NOMO-1 treated with DMSO at 0.1 percent for 48 hours (cell line): ENCODE measurements at regions not wholly inside any gene's neighbourhood (a gene's known extent, or its start where the extent isn't known, plus 50 kb on each side); places are given as distances from the start of the nearest gene placed in this dataset.
A peak's percentile ranks its signal among the peaks of the same experiment; 100 is the strongest.

Source experiments
- DNase-seq: peaks from one replicate; lab custom pipeline; 2025; ENCODE audit not compliant: unreplicated experiment; lab: John Stamatoyannopoulos, UW

DNA sequence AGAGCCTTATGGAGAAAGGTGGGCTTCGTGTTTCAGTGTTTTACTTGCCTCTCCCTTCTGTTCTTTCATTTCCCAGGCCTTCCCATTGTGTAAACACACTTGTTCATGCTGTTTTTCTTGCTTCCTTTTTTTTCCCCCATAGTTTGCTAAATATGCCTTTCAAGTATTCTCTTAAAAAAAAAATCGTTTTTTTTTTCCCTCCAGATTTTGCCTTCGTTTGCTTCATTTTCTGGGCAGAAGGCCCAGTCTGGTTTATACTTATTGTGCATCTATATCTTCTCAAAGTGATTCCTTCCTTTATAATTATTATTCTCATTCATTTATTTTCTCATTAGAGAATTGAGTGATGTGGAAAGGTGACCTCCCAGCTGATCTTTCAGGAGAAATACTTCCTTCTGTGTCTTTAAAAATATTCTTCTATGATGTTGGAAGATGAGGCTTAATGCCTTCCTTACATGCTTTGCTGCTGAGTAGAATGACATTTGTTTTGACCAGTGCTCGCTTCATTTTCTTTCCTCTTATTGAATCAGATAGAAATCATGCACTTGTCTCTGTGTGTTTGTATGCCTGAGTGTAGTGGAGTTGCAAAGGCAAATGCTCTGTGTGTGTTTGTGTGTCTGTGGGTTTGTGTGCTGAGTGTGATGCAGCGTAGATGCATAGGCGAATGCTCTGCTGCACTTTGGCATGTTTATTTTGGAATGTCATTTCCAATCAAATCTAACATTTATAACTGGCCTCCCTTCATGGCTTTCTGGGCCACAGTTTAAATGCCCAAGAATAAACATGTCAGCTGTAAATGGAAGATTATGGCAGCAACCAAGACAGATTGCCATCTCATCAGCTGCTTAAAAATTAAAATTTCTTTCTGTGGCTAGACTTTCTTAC is 591.4 kb downstream of the FGF9 start:
- no peak for DNase-seq

DNA sequence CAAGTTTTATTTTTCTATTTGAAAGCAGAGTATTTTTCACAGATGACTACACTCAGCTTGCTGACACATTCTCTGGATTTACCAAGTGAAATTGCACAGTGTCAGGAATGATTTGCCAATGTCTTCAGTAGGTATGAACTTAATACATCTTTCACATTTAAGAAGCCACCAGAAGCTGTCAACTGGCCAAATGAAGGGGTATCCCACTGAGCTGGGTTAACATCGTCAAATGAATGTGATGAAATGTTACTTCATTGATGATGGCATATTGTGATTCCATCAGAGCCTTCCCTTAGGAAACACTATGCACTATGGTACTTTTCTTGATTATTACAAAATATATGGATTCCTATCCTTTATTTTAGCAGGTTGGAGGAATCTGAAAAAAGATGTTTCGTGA is 592.3 kb downstream of the FGF9 start:
- no peak for DNase-seq

DNA sequence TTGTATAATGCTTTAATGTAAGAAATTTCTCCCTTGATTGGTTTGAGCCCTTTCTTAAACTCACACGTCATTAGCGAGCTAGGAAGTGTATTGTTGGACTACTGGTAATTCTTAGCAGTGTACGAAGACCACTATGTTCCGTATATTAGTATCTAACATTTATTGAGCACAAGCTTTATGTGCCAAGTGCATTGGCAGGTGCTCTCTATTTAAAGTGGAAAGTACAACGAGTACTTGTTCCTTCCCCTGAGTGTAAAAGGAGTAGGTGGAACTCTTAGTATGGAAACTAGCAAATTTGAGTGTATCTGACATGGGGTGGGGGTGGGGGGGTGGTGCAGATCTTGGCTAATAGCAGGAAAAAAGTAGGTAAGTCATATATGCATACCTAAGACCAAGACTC is 594.7 kb downstream of the FGF9 start:
- no peak for DNase-seq

DNA sequence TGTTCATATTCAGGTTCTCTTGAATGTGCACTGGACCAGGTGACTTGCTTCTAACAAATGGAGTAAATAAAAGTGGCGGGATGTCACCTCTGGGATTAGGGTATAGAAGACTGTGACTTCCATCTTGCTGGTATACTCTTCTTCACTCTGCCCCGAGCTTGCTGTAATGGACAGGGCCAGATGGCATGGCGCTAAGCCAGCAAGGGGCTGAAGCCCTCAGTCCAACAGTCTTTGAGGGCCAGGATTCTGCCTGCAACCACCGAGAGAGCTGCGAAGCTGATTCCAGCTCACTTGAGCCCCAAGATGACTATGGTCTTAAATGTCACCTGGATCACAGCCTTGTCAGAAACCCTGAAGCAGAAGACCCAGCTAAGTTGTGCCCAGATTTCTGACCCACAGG is 600.0 kb downstream of the FGF9 start:
- DNase-seq = no peak

DNA sequence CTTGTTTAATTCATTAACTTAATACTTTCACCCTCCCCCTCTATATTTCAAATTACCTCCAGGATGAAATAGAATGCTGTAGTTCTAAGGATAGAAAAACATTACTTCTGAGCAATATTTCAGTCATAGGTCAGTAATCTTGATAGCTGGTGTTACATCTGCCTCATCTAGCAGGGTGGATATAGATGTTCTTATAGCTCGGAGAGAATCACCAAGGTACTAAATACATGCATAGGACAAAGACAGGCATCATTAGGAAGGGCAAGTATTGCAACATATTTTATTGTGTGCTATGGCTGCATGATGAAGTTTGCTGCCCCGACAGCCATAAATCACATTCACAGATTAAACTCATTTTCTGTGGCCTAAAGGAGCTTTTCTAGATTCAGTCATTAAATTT is 601.0 kb downstream of the FGF9 start:
- no peak for DNase-seq

DNA sequence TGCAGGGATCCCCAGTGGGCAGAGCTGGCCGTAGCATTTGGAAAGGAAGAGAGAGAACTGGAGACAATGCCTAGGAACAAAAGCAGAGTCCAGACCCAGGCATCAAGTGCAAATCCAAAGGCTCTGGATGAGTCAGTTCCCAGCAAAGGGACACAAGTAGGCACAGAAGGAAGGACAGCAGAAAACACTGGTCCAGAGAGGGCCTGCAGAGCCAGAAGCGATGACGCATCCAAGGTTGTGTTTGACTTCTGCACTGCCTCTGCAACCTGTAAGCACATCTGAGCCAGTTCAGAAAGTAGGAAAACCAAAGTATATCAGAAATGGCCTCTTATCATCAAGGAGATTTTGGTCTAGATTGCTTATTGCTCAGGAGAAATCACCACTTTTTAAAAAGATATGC is 604.5 kb downstream of the FGF9 start:
- DNase-seq = no peak

DNA sequence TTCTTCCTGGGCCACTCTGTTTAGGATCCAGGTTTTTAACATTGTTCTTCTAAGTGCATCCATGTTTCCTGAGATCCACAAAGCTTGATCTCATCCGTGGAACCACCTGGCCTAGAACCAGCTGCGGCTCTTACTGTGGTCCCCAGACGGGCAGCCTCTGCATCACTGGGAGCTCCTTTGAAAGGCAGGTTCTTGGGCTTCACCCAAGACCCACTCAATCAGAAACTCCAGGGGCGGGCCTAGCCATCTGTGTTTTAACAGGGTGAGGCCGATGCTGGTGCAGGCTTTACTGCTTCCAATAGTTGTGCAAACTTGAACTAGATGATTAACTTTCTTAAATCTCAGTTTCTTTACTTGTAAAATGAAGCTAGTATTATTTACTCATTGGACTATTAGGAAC is 605.7 kb downstream of the FGF9 start:
- no peak for DNase-seq

DNA sequence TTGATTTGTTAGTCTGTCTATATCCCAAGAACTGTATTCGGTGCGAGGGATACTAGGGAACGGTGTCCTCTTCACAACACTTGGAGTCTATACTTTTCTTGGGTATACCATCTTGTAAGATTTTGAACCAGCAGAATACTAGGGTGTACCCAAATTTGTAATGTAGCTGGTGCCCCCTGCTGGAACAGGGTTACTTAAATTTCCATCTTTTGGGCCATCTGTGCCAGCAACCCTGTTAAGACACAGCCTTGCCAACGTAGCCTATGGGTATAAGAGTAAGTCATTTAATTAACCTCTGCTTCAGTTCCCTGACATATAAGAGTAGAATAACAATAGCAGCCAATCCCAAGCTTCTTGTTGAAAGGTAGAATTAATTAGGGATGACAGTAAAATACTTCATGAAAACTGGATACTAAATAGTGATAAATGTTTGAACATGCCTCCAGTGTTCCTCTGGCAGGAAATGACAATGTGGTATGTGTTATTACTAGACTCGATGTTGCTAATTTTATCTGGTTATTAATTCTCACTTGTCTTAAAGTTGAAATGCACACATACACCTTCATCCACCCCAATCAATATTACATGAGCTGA is 607.6 kb downstream of the FGF9 start:
- DNase-seq = peak; percentile 20

DNA sequence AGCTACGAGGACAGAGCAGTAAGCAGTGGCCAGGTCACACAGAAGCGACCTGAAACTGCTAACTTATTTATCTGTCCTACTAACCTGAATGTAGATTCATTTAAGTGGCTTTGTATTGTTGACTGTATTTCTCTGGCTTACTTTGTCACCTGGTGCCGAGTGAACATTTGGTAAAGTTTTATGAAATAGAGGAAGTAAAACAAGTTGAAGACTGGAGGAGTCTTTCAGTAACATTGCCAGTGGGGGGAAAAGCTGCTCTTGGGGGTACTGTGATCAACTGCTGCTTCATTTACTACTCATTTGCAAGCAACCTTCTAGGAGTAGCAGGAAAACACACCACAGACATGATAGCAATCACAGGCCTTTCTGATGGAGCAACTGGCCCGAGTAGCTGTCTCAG is 615.0 kb downstream of the FGF9 start:
- no peak for DNase-seq

DNA sequence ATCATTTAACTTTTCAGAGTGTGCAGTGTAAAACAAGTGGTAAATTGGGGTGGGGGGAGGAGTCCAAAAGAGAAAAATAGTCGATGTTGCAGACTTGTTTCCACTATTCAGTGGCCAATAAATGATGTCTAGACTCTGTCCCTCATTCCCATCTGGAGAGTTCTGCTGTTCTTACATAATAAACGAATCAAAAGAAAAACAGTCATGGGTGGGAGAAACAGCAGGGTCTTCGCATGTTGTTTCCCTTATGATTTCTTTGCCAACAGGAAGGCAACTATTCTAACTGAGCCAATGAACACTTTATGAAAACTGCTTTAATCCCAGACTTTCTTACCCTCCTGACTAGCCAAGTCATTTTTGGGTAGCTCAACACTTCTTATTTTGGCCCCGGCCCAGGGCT is 615.5 kb downstream of the FGF9 start:
- DNase-seq = no peak

DNA sequence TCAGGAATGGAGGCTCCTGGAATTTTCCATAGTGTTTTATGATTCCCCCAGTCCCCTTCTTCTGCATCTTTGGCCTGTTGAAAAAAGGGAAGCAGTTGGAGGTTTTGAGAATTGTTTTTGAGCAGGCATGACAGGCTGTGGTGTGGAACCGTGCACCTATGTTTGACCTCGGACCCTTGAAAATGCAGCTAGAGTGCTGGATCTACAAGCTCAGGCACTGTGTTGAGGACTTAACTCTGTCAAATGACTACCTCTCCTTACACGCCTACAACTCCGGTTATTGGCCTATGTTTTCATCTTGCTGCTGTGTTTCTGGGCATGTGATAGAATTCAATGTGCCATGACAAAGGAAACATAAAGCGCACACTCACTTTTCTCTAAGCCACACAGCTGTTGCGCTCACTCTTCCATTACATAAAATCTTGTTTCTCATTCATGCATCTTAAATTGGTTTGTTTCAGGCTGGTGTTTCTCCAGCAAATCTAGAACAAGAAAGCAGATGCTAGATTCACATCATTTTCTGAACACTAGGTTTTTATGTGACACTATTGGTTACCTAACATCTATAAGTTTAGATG is 616.6 kb downstream of the FGF9 start:
- no peak for DNase-seq

DNA sequence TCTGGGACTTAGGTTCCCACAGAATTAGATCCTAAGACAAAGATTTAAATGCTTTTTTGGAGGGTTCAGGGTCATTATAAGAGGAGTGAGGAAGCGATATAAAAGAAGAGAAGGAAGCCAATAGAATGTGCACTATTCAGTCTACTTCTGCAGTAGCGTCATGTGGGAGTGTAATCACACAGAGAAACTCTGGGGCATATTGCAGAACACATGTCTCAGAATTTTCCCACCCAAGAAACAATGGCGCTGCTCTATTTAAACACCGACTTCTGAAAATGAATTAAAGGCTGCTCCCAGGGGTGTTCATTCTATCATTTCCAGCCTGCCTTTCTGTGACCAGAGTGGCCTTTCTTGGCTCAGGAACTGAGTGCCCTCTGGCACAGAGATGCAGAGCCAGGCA is 617.6 kb downstream of the FGF9 start:
- no peak for DNase-seq

DNA sequence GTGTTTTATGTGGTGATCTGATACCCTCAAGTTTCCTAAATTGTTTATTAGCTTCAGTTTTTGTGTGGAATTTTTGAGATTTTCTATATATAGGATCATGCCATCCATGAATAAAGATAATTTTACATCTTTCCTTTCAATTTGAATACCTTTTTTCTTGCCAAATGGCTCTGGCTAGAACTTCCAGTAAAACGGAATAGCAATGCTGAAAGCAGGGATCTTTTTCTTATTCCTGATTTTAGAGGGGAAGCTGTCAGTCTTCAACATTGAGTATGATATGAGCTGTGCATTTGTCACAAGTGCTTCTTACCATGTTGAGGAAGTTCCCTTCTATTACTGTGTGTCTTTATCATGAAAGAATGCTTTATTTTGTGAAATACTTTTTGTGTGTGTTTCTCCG is 618.8 kb downstream of the FGF9 start:
- DNase-seq = no peak

DNA sequence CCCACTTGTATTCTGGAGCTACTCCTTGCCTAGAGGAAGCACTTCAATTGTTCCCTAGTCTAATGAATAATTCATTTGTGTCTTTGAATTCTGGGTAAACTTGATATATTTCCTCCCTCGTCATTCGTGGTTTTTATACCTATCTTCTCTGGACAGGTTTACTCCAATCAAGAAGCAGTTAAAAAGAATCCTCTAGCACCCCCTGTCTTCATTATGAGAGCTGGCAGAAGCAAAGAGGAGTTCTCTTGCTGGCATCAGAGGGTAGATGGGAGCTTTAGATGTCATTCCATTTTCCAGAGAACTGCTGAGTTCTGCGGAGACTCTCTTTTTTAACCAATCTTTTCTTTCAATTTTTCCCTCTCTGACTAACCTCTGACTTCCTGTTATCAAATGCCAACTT is 627.7 kb downstream of the FGF9 start:
- DNase-seq = no peak

DNA sequence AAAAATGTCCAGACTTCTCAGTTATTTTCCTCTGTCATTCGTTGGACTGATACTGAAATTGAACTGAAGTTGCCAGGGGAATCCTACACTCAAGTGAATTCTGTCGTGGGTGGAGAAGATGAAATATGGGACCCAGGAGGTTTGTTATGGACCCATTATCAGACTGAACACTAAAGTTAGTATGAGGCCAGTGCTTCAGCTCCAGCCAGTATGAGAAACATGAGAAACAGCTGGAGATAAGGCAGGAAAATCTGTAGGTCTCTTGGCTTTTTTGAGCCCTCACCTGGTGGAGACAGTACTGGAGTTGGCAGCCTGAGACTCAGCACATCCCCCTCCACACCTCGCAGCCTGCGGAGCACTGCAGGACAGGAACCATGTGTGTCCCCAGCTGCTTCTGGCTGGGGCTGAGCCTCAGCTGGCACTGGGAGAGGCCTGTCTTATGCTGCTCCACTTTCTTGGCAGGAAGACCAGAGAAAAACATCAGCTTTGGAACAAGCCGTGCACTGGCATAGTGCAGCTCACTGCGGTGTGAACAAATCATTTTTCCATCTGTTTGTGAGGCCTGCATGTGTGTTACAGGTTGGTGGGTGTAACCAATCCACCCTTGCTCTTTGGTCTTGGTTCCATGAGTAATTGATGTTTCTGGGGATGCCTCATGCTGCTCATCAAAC is 641.0 kb downstream of the FGF9 start:
- no peak for DNase-seq

DNA sequence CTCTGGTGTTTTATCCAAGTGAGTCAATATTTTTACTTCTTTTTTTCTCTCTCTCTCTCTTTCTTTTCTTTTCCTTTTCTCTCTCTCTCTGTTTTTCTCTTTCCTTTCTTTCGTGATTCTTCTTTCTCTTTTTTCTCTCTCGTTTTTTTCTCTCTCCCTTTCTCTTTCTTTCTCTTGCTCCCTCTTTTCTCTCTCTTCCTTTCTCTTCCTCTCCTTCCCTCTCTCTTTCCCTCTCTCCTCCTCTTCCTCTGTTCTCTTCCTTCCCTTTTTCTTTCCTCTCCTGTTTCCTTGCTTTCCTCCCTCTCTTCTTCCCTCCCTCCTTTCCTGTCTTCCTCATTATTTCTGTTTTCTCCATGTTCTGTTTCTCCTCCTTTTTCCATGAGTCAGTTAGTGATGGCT is 641.5 kb downstream of the FGF9 start:
- no peak for DNase-seq

DNA sequence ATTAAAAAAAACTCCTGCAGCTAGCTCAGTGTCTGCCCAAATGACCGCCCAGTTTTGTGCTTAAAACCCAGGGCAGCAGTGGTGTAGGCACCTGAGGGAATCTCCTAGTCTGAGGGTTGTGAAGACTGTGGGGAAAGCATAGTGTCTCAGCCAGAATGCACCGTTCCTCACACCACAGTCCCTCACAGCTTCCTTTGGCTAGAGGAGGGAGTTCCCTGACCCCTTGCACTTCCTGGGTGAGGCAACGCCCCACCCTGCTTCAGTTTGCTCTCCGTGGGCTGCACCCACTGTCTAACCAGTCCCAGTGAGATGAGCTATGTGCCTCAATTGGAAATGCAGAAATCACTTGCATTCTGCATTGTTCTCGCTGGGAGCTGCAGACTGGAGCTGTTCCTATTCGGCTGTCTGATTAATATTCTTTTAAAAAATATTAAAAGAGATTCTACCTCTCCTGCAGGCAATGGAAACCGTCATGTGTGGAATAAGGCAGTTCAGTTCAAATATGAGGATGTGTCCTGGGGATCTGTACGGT is 645.7 kb downstream of the FGF9 start:
- DNase-seq = no peak

DNA sequence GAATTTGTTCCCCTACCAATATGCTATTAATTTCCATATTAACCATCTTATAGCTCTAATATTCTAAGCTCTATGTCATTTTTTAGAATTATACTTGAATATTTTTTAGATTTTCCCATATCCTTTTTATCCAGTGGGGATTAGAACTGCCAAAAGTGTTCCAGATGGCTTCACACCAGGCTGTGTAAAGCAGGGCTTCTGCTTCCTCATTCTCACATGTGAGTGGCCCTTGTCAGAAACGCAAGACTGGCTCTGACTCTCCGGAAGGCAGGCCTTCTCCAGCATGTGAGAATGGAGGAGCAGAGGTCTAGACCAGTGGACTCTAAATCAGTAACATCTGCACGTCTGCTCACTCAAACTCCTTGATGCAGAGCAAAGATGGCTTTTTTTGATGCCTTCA is 650.1 kb downstream of the FGF9 start:
- no peak for DNase-seq

DNA sequence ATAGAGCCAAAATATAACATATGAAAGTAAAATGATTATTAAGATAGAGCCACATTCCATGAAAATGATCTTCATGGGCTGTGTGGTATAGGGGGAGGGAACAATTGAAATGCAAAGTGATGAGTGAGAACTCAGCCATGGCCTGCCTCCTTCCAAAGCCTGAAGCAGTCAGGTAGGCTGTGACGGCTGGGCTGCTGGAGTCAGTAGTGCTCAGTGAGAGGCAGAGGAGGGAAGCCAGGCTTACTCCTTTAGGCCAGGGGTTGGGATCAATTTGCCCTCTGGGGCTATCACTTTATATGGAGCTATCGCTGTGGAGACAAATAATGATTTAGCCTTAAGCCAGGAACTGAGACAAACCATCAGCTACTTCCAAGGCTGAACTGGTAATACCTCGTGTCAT is 654.9 kb downstream of the FGF9 start:
- DNase-seq = no peak

DNA sequence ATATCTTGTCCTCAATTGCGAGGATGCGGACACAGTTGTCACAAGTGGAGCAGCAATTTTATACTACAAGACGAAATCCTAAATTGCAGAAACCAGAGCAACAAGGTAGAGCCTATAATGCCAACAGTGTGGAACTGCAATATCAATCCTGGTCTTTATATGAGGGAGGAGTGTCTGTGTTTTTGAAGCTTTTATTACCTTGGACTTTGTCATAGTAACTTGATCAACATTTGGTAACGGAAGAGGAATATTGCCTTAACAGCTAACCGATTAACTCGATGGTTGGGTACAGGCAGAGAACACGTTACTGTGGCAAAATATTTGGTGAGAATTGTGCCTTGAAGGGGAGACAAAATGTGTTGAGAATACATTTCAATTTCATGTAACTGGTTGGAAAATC is 661.5 kb downstream of the FGF9 start:
- no peak for DNase-seq

DNA sequence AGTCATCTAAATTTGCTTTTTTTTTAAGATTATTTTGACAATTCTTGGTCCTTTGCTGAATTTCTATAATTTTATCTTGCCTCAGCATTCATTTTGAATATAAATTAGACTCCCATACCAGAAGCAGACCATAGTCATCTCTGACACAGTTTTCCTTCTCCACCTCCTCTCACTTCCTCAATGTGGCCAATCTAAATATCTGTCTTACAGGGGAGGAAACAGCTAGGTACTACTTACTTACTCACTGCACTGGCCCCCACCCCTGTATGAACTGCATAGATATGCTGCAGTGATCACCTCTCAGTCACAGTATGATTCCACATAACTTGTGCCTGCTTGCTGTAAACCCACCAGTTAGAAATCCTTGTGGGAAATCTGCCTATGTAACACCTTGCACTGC is 665.6 kb downstream of the FGF9 start:
- DNase-seq = no peak

DNA sequence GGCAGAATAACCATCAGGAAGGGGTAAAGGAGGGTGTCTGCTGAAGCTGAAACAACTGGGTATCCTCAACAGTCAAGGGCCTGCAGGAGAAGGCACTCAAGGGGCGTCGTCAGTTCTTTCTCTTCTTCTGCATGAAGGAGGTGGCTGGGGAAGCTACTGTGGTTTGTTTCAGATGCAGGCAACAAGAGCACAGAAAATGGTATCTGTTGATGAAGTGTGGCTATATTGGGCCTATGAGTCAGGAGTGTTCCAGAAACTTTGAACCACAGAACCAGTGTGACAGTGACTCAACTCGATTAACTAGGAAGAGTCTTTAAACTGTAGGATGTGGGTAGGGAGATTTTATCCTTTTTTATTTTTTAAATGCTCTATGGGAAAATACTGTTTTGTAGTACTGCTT is 686.3 kb downstream of the FGF9 start:
- DNase-seq = no peak
